ENCODE measurements at regions not wholly inside any gene's neighbourhood (a gene's known extent, or its start where the extent isn't known, plus 50 kb on each side); places are given as distances from the start of the nearest gene placed in this dataset.
"Not testable (repeated sequence)": the region's sequence is repeated elsewhere in the genome, so short reads cannot be mapped to it uniquely, and the experiment has no call there.

- no peak for DNase-seq (ENCODE audit: low read depth in 2 of 3, low spot score in 2 of 3)
Observed at GRCh38 chr12:34301251-34302130, 279.2 kb downstream of the ALG10 start.

- no peak for DNase-seq (ENCODE audit: low read depth in 2 of 3, low spot score in 2 of 3)
Observed at GRCh38 chr12:34302131-34302885, 280.0 kb downstream of the ALG10 start.

- DNase-seq (ENCODE audit: low read depth in 2 of 3, low spot score in 2 of 3), result no peak
Observed at GRCh38 chr12:34303091-34303870, 281.0 kb downstream of the ALG10 start.

GRCh38 chr12:34304001-34304400 is 281.7 kb downstream of the ALG10 start:
- no peak for DNase-seq (ENCODE audit: low read depth in 2 of 3, low spot score in 2 of 3)

GRCh38 chr12:34304546-34304945 is 282.2 kb downstream of the ALG10 start:
- DNase-seq (ENCODE audit: low read depth in 2 of 3, low spot score in 2 of 3), result no peak

- no peak for DNase-seq (ENCODE audit: low read depth in 2 of 3, low spot score in 2 of 3)
Observed at GRCh38 chr12:34305176-34305575, 282.9 kb downstream of the ALG10 start.

- no peak for DNase-seq (ENCODE audit: low read depth in 2 of 3, low spot score in 2 of 3)
Observed at GRCh38 chr12:34306133-34306830, 284.0 kb downstream of the ALG10 start.

GRCh38 chr12:34309806-34310804 is 287.8 kb downstream of the ALG10 start:
- DNase-seq (ENCODE audit: low read depth in 2 of 3, low spot score in 2 of 3), result not testable (repeated sequence)

GRCh38 chr12:34311337-34311736 is 289.0 kb downstream of the ALG10 start:
- DNase-seq (ENCODE audit: low read depth in 2 of 3, low spot score in 2 of 3), result no peak

- no peak for DNase-seq (ENCODE audit: low read depth in 2 of 3, low spot score in 2 of 3)
Observed at GRCh38 chr12:34327671-34328070, 305.4 kb downstream of the ALG10 start.

- DNase-seq (ENCODE audit: low read depth in 2 of 3, low spot score in 2 of 3), result no peak
Observed at GRCh38 chr12:34333337-34333736, 311.0 kb downstream of the ALG10 start.

GRCh38 chr12:34334538-34334937 is 312.2 kb downstream of the ALG10 start:
- DNase-seq (ENCODE audit: low read depth in 2 of 3, low spot score in 2 of 3), result no peak

- DNase-seq (ENCODE audit: low read depth in 2 of 3, low spot score in 2 of 3), result no peak
Observed at GRCh38 chr12:34334953-34335743, 312.9 kb downstream of the ALG10 start.

- no peak for DNase-seq (ENCODE audit: low read depth in 2 of 3, low spot score in 2 of 3)
Observed at GRCh38 chr12:34335819-34336262, 313.5 kb downstream of the ALG10 start.

GRCh38 chr12:34336619-34337465 is 314.5 kb downstream of the ALG10 start:
- DNase-seq (ENCODE audit: low read depth in 2 of 3, low spot score in 2 of 3), result no peak

GRCh38 chr12:34338751-34339150 is 316.5 kb downstream of the ALG10 start:
- DNase-seq (ENCODE audit: low read depth in 2 of 3, low spot score in 2 of 3), result no peak

- no peak for DNase-seq (ENCODE audit: low read depth in 2 of 3, low spot score in 2 of 3)
Observed at GRCh38 chr12:34339922-34340321, 317.6 kb downstream of the ALG10 start.

Measured in activated CD8-positive, alpha-beta memory T cell treated with anti-CD3 and anti-CD28 coated beads for 48 hours (primary cell).